Loucy (cell line): ENCODE measurements at regions not wholly inside any gene's neighbourhood (a gene's known extent, or its start where the extent isn't known, plus 50 kb on each side); places are given as distances from the start of the nearest gene placed in this dataset.

ENCODE experiments used
- H2AFZ ChIP-seq: fragments of 200-600 bp; sonication (generic); 2 replicates; pipeline ENCODE4 v1.6.0; 2016; ENCODE audit warnings: antibody characterized with exemption, mild to moderate bottlenecking, low read length, moderate library complexity
- H3F3A ChIP-seq: fragments of 200-600 bp; 2 replicates; pipeline ENCODE4 v1.6.0; 2016; ENCODE audit warnings: antibody characterized with exemption, low read depth, mild to moderate bottlenecking
- H3K27me3 ChIP-seq: fragments of 200-600 bp; sonication (generic); 2 replicates; pipeline ENCODE4 v1.6.1; 2014; ENCODE audit warnings: low read length, mild to moderate bottlenecking; ENCODE audit not compliant: insufficient read depth, poor library complexity, severe bottlenecking
- H3K36me3 ChIP-seq: fragments of 200-600 bp; sonication (generic); 2 replicates; pipeline ENCODE4 v1.6.1; 2016; ENCODE audit warnings: low read length; ENCODE audit not compliant: insufficient read depth
- H3K4me1 ChIP-seq: fragments of 200-600 bp; sonication (generic); 2 replicates; pipeline ENCODE4 v1.5.1; 2014; ENCODE audit warnings: low read length, mild to moderate bottlenecking; ENCODE audit not compliant: insufficient read depth, poor library complexity, severe bottlenecking
- H3K4me2 ChIP-seq: fragments of 200-600 bp; sonication (generic); 2 replicates; pipeline ENCODE4 v1.6.0; 2014; ENCODE audit warnings: antibody characterized with exemption, low read length, low read depth, mild to moderate bottlenecking; ENCODE audit not compliant: poor library complexity, severe bottlenecking
- H3K4me3 ChIP-seq: fragments of 200-600 bp; sonication (generic); 2 replicates; pipeline ENCODE4 v1.5.1; 2014; ENCODE audit warnings: low read length, mild to moderate bottlenecking, mixed read lengths; ENCODE audit not compliant: poor library complexity, severe bottlenecking
- H3K79me2 ChIP-seq: fragments of 200-600 bp; sonication (generic); 2 replicates; pipeline ENCODE4 v1.6.1; 2014; ENCODE audit warnings: low read length; ENCODE audit not compliant: insufficient read depth
- H3K9ac ChIP-seq: fragments of 200-600 bp; sonication (generic); 2 replicates; pipeline ENCODE4 v1.6.0; 2014; ENCODE audit warnings: mild to moderate bottlenecking, low read depth, low read length, moderate library complexity; ENCODE audit not compliant: poor library complexity, severe bottlenecking
- H3K9me2 ChIP-seq: fragments of 200-600 bp; sonication (generic); replicated peaks from 2 replicates; pipeline ENCODE4 v1.6.1; 2016; ENCODE audit warnings: low read depth, low read length, mixed read lengths
- H3K9me3 ChIP-seq: fragments of 200-600 bp; sonication (generic); 2 replicates; pipeline ENCODE4 v1.6.1; 2014; ENCODE audit warnings: mild to moderate bottlenecking, antibody characterized with exemption, low read length, low read depth; ENCODE audit not compliant: insufficient read depth
- H4K20me1 ChIP-seq: fragments of 200-600 bp; sonication (generic); 2 replicates; pipeline ENCODE4 v1.6.0; 2014; ENCODE audit warnings: antibody characterized with exemption, low read length, mild to moderate bottlenecking; ENCODE audit not compliant: insufficient read depth, poor library complexity, severe bottlenecking
- CTCF ChIP-seq: fragments of 200-600 bp; sonication (generic); conservative IDR thresholded peaks from 2 replicates; pipeline ENCODE4 v1.5.1; 2014; ENCODE audit warnings: mild to moderate bottlenecking, antibody characterized with exemption, low read length
- EZH2phosphoT487 ChIP-seq: fragments of 200-600 bp; IDR thresholded peaks from 2 replicates; pipeline ENCODE4 v1.6.1; 2018; ENCODE audit warnings: antibody characterized with exemption, mild to moderate bottlenecking, moderate library complexity, borderline replicate concordance

GRCh38 chr2:20108655-20109396 lies 57.4 kb upstream of the LAPTM4A start:
- Histone ChIP-seq H2AFZ (no peak overlapping the region), H3K4me3 (no peak overlapping the region), H3K4me2 (no peak overlapping the region), H3K9me3 (no peaks in the 10 kb centered on the region), H4K20me1 (no peaks in the 10 kb centered on the region), H3F3A (no peaks in the 10 kb centered on the region), H3K36me3 (no peaks in the 10 kb centered on the region), H3K4me1 (no peaks in the 10 kb centered on the region), H3K79me2 (no peaks in the 10 kb centered on the region), H3K27me3 (no peaks in the 10 kb centered on the region), H3K9me2 (no peaks in the 10 kb centered on the region), H3K9ac (no peak overlapping the region)
- TF ChIP-seq EZH2phosphoT487 = no peak
- no peak for TF ChIP-seq CTCF

DNA sequence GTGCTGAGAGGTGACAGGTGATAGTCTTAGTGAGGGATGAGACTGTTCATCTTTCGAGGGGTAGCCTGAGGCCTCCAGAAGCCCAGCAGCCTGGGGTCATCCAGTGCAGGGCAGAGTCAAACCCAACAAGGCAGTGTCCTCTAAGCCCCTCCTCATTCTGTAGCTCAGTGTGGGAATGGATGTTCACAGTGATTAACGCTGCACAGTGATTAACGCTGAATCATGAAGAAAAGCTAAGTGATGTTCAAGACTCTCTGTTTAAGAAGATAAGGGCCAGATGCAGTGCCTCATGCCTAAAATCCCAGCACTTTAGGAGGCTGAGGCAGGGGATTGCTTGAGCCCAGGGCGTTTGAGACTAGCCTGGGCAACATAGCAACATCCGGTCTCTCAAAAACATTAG lies 56.3 kb upstream of the LAPTM4A start:
- no peaks in the 10 kb centered on the region for H3F3A ChIP-seq
- H3K4me1 ChIP-seq = no peaks in the 10 kb centered on the region
- H3K79me2 ChIP-seq = no peaks in the 10 kb centered on the region
- H3K4me3 ChIP-seq = no peak overlapping the region
- no peak overlapping the region for H2AFZ ChIP-seq
- H3K9me2 ChIP-seq = no peaks in the 10 kb centered on the region
- H3K9me3 ChIP-seq = no peaks in the 10 kb centered on the region
- H3K36me3 ChIP-seq = no peaks in the 10 kb centered on the region
- no peaks in the 10 kb centered on the region for H3K27me3 ChIP-seq
- no peak overlapping the region for H3K9ac ChIP-seq
- no peaks in the 10 kb centered on the region for H4K20me1 ChIP-seq
- H3K4me2 ChIP-seq = no peak overlapping the region
- TF ChIP-seq CTCF (no peak), EZH2phosphoT487 (no peak)

- no peaks in the 10 kb centered on the region for H3F3A ChIP-seq
- no peaks in the 10 kb centered on the region for H4K20me1 ChIP-seq
- H3K36me3 ChIP-seq = no peaks in the 10 kb centered on the region
- no peaks in the 10 kb centered on the region for H3K4me1 ChIP-seq
- TF ChIP-seq EZH2phosphoT487 (no peak), CTCF (no peak)
- no peaks in the 10 kb centered on the region for H3K79me2 ChIP-seq
- 0 out of 2 replicates have a peak, but pooled peaks cover 4% of the 10 kb centered on the region for H3K9me3 ChIP-seq
- no peaks in the 10 kb centered on the region for H3K9me2 ChIP-seq
- H3K4me2 ChIP-seq = no peak overlapping the region
- H2AFZ ChIP-seq = no peak overlapping the region
- no peak overlapping the region for H3K9ac ChIP-seq
- no peaks in the 10 kb centered on the region for H3K27me3 ChIP-seq
- H3K4me3 ChIP-seq = no peak overlapping the region
These were observed 55.9 kb upstream of the LAPTM4A start for GRCh38 chr2:20107352-20107751.
